Neural progenitor cell (in vitro differentiated cells): ENCODE measurements at regions not wholly inside any gene's neighbourhood (a gene's known extent, or its start where the extent isn't known, plus 50 kb on each side); places are given as distances from the start of the nearest gene placed in this dataset.

Experiments
- CTCF ChIP-seq: fragments of 200-600 bp; sonication (generic); IDR thresholded peaks from 2 replicates; pipeline ENCODE4 v1.5.1; 2017; ENCODE audit warnings: antibody characterized with exemption, mild to moderate bottlenecking
- EZH2 ChIP-seq: fragments of 200-600 bp; sonication (generic); IDR thresholded peaks from 2 replicates; pipeline ENCODE4 v1.6.1; 2017; ENCODE audit warnings: antibody characterized with exemption, mild to moderate bottlenecking, moderate library complexity
- EZH2phosphoT487 ChIP-seq: fragments of 200-600 bp; sonication (generic); IDR thresholded peaks from 2 replicates; pipeline ENCODE4 v1.6.1; 2017; ENCODE audit warnings: antibody characterized with exemption

DNA sequence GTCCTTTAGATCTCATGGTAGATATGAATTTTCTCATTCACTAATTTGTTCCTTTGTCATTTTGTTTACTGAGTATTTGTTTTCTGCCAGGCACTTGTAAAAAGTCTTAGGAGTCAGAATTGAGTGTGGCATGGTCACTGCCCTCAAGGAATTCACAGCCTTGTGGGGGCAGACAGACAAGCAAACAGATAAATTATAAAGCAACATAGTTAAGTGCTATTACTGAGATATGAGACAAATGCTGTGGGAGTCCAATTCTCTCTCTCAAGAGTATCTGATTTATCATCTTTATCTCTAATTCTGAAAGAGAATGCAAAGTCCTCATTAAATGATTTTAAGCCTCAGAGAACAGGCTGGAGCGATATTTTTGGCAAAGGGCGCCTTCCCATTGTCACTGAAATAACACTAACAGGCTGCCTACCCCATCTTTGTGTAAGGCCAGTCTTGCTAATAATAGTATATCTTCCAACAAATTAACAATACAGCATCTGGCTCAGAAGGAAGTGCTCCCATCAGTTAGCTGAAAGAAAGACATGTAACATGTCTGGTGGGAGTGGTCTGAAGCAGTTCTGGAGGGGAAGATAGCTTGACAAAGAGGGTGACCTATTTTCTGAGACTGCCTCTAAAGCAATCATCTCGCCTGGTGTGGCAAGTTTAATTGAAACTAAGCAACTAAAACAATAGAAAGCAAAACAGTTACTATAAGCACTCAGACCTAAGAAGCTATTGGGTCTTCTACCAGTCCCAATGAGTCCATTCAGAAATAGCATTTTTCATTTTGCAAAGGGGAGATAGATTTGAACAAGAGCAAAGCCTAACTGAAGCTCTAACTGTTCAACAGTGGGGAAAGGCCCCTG lies 61.5 kb upstream of the AMOT start:
- TF ChIP-seq EZH2: no peak
- no peak for TF ChIP-seq CTCF
- TF ChIP-seq EZH2phosphoT487: no peak
